OCI-LY7 (cell line): ENCODE measurements at regions not wholly inside any gene's neighbourhood (a gene's known extent, or its start where the extent isn't known, plus 50 kb on each side); places are given as distances from the start of the nearest gene placed in this dataset.
"Not testable (repeated sequence)": the region's sequence is repeated elsewhere in the genome, so short reads cannot be mapped to it uniquely, and the experiment has no call there.

Experiments
- BruUV-seq: library from RNA; stranded (reverse); fragments of 400-500 nt; replicated peaks from 2 replicates; lab custom pipeline; 2021; lab: Mats Ljungman, UMichigan
- CTCF ChIA-PET: fragments of 300-600 bp; sonication (Branson Sonifier 250); formaldehyde crosslinking; loops from one replicate; lab custom pipeline; 2022; ENCODE audit warnings: antibody characterized with exemption; ENCODE audit not compliant: unreplicated experiment; lab: Charles Lee
- POLR2A ChIA-PET: fragments of 300-600 bp; sonication (Branson Sonifier 250); formaldehyde crosslinking; loops from one replicate; lab custom pipeline; 2022; ENCODE audit warnings: antibody characterized with exemption; lab: Charles Lee
- DNase-seq: peaks from one replicate; pipeline ENCODE4 v3.0.0-alpha.2; 2015; ENCODE audit warnings: low spot score
- H2AFZ ChIP-seq: fragments of 200-600 bp; sonication (generic), shearing (Covaris generic); 2 replicates; pipeline ENCODE4 v1.6.1; 2014; ENCODE audit warnings: mild to moderate bottlenecking, antibody characterized with exemption, low read length, moderate library complexity
- H3K27ac ChIP-seq: fragments of 200-600 bp; sonication (generic); 2 replicates; pipeline ENCODE4 v1.5.1; 2014; ENCODE audit warnings: mixed run types, low read depth, mild to moderate bottlenecking, moderate library complexity, low read length, inconsistent platforms; ENCODE audit not compliant: poor library complexity, severe bottlenecking
- H3K36me3 ChIP-seq: fragments of 200-600 bp; sonication (generic); 2 replicates; pipeline ENCODE4 v1.6.1; 2014; ENCODE audit warnings: mild to moderate bottlenecking, antibody characterized with exemption, low read length, moderate library complexity, mixed read lengths; ENCODE audit not compliant: insufficient read depth
- H3K4me1 ChIP-seq: fragments of 200-600 bp; sonication (generic); 2 replicates; pipeline ENCODE4 v1.5.1; 2014; ENCODE audit warnings: mild to moderate bottlenecking, low read length; ENCODE audit not compliant: insufficient read depth, poor library complexity, severe bottlenecking
- H3K4me2 ChIP-seq: fragments of 200-600 bp; sonication (generic); 2 replicates; pipeline ENCODE4 v1.6.1; 2014; ENCODE audit warnings: mild to moderate bottlenecking, low read length
- H3K4me3 ChIP-seq: fragments of 200-600 bp; sonication (generic); 2 replicates; pipeline ENCODE4 v1.5.1; 2014; ENCODE audit warnings: mild to moderate bottlenecking, low read depth, low read length; ENCODE audit not compliant: poor library complexity, severe bottlenecking
- H3K79me2 ChIP-seq: fragments of 200-600 bp; sonication (generic); 2 replicates; pipeline ENCODE4 v1.6.1; 2016; ENCODE audit warnings: low read depth, mild to moderate bottlenecking, low read length, moderate library complexity, mixed read lengths; ENCODE audit not compliant: insufficient read depth
- H3K9me2 ChIP-seq: fragments of 200-600 bp; sonication (generic); 2 replicates; pipeline ENCODE4 v1.6.1; 2016; ENCODE audit warnings: mild to moderate bottlenecking, low read length, mixed read lengths; ENCODE audit not compliant: insufficient read depth
- H3K9me3 ChIP-seq: fragments of 200-600 bp; sonication (generic); 2 replicates; pipeline ENCODE4 v1.6.1; 2014; ENCODE audit warnings: mild to moderate bottlenecking, mixed run types, low read length, mixed read lengths
- H4K20me1 ChIP-seq: fragments of 200-600 bp; sonication (generic); 2 replicates; pipeline ENCODE4 v1.6.1; 2014; ENCODE audit warnings: mild to moderate bottlenecking, antibody characterized with exemption, low read length, moderate library complexity, mixed read lengths; ENCODE audit not compliant: insufficient read depth
- EZH2phosphoT487 ChIP-seq: fragments of 200-600 bp; sonication (generic); IDR thresholded peaks from 2 replicates; pipeline ENCODE4 v1.6.1; 2018; ENCODE audit warnings: low read depth, borderline replicate concordance, mild to moderate bottlenecking, mixed run types, antibody characterized with exemption, low read length, moderate library complexity, mixed read lengths
- intact Hi-C: fragments of 100-400 bp; cut with micrococcal nuclease; formaldehyde crosslinking; loops from one replicate; pipeline ENCODE4 v1.10.0; 2022; ENCODE audit not compliant: unreplicated experiment
- TF ChIP-seq, protein P1 (sequence below): fragments of 200-600 bp; sonication (generic); conservative IDR thresholded peaks from 2 replicates; pipeline ENCODE4 v1.5.1; 2014; ENCODE audit warnings: mild to moderate bottlenecking, antibody characterized with exemption, low read length, moderate library complexity, mixed read lengths

DNA sequence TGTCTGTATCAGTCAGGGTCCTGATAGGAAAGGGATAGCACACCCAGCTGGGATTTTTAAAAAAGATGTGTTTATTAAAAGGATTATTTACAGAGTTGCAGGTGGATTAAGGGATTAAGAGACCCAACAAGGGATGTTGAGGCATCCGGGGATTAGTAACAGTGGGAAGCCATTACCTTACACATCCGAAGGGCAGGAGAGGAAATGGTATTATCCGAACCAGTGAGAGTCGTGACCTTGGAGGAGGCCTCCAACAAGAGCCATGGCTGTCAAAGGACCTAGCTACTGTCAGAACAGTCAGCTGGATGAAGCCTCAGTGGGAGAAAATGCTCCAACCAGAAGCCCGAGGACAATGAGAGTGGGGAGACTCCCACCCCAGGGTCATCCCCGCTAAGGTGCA, 146.3 kb upstream of the KRAS start:
- no peaks in the 10 kb centered on the region for H3K79me2 ChIP-seq
- ChIA-PET CTCF (no interaction called here), POLR2A (interaction anchor here (0.6 kb wide), 1 partner anchor 55 kb away, joined by 4 read pairs; no protein-coding TSS in a partner anchor)
- H3K27ac ChIP-seq = no peak overlapping the region
- intact Hi-C loops = no loop called here
- H3K9me2 ChIP-seq = no peaks in the 10 kb centered on the region
- no TSS peak for BruUV-seq
- TF ChIP-seq, protein P1, sequence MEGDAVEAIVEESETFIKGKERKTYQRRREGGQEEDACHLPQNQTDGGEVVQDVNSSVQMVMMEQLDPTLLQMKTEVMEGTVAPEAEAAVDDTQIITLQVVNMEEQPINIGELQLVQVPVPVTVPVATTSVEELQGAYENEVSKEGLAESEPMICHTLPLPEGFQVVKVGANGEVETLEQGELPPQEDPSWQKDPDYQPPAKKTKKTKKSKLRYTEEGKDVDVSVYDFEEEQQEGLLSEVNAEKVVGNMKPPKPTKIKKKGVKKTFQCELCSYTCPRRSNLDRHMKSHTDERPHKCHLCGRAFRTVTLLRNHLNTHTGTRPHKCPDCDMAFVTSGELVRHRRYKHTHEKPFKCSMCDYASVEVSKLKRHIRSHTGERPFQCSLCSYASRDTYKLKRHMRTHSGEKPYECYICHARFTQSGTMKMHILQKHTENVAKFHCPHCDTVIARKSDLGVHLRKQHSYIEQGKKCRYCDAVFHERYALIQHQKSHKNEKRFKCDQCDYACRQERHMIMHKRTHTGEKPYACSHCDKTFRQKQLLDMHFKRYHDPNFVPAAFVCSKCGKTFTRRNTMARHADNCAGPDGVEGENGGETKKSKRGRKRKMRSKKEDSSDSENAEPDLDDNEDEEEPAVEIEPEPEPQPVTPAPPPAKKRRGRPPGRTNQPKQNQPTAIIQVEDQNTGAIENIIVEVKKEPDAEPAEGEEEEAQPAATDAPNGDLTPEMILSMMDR = no peak
- no peak for TF ChIP-seq EZH2phosphoT487
- no peak overlapping the region for H3K4me3 ChIP-seq
- H3K9me3 ChIP-seq = peaks cover 6% of the 10 kb centered on the region
- H2AFZ ChIP-seq = no peak overlapping the region
- no peak for DNase-seq
- no peaks in the 10 kb centered on the region for H4K20me1 ChIP-seq
- H3K4me2 ChIP-seq = no peak overlapping the region
- peaks cover 19% of the 10 kb centered on the region for H3K4me1 ChIP-seq
- no peaks in the 10 kb centered on the region for H3K36me3 ChIP-seq

DNA sequence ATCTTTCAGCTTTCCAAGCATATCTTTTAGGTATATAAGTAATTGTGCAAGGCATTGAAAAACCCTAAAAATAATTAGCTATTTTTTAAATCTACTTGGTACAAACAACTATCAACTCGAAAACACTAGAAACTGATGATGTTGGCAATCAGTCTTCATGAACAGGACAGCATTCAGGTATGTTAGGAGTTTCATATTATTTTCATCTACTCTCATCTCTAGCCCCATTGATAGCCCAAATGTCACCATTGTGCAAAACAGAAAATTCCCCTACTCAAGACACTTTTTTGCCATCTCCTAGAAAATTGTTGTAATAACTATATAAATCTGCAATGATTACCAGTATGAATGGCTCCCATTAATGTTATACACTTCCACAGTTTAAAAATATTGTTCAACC, 144.5 kb upstream of the KRAS start:
- H3K27ac ChIP-seq = no peak overlapping the region
- H3K4me1 ChIP-seq = peaks cover 19% of the 10 kb centered on the region
- no peaks in the 10 kb centered on the region for H4K20me1 ChIP-seq
- no peak overlapping the region for H2AFZ ChIP-seq
- no peak for TF ChIP-seq EZH2phosphoT487
- TF ChIP-seq, protein P1 = no peak
- intact Hi-C loops = no loop called here
- no peak for DNase-seq
- no peaks in the 10 kb centered on the region for H3K36me3 ChIP-seq
- POLR2A ChIA-PET = interaction anchor here (1.1 kb wide), 1 partner anchor 17 kb away, joined by 5 read pairs; no protein-coding TSS in a partner anchor
- H3K4me2 ChIP-seq = no peak overlapping the region
- H3K4me3 ChIP-seq = no peak overlapping the region
- BruUV-seq = no TSS peak
- CTCF ChIA-PET = no interaction called here
- H3K79me2 ChIP-seq = no peaks in the 10 kb centered on the region
- H3K9me2 ChIP-seq = no peaks in the 10 kb centered on the region
- no peaks in the 10 kb centered on the region for H3K9me3 ChIP-seq

DNA sequence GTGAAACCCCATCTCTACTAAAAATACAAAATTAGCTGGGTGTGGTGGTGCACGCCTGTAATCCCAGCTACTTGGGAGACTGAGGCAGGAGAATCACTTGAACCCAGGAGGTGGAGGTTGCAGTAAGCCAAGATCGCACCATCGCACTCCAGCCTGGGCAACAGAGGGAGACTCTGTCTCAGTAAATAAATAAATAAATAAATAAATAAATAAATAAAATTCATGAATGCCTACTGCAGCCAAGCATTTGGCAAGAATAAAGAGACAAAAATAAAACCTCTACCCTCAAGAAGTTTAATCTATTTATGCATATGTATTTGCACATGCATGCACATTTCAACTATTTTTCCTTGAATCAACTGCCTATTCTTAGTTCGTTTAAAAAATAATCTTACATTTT, 144.0 kb upstream of the KRAS start:
- intact Hi-C loops, H3K27ac ChIP-seq, H3K79me2 ChIP-seq, H4K20me1 ChIP-seq, BruUV-seq, H3K4me2 ChIP-seq, H3K4me3 ChIP-seq, H3K9me3 ChIP-seq, DNase-seq, H2AFZ ChIP-seq, H3K36me3 ChIP-seq, H3K9me2 ChIP-seq, POLR2A ChIA-PET, CTCF ChIA-PET: not testable (repeated sequence)
- H3K4me1 ChIP-seq = peaks cover 19% of the 10 kb centered on the region
